DMS 273 (cell line): ENCODE measurements at regions not wholly inside any gene's neighbourhood (a gene's known extent, or its start where the extent isn't known, plus 50 kb on each side); places are given as distances from the start of the nearest gene placed in this dataset.
"Not testable (repeated sequence)": the region's sequence is repeated elsewhere in the genome, so short reads cannot be mapped to it uniquely, and the experiment has no call there.

Experiments used
- DNase-seq: peaks from one replicate; lab custom pipeline; 2025; ENCODE audit not compliant: unreplicated experiment; lab: John Stamatoyannopoulos, UW

DNA sequence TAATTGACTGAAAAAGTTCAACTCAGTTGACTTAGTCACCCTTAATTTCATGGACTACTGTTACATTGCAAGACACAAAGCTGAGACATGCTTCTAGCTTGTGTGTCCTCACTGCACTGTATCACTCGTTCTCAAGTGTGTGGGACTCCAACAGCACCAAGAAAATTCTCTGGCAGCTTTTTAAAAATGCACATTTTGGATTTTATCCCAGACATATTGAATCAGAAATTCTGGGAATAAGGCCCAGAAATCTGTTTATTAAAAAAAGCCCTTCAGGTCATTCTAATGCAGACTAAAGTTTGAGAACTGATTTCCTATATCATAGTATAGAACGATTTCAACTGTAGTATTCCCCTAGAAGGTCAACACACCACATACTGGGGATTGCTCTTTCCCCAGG lies 1485.3 kb downstream of the PCDH9 start:
- DNase-seq, result no peak

DNA sequence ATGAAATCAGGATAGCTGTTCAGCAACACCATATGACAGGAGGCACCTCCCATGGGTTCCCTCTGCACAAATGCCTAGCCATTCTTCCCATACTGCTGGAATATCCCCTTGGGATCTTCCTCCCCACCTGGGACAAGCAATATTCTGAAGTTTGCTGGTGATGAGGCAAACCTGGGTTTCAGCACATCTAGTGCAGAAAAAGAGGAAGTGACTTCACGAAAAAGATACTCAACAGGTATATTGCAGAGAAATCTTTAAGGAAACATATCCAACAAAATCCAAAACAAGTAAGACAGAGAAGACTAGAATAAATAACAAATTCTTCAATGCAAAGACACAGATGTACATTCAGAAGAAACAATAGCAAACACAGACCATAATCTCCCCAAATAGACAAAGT lies 1497.0 kb downstream of the PCDH9 start:
- no peak for DNase-seq

DNA sequence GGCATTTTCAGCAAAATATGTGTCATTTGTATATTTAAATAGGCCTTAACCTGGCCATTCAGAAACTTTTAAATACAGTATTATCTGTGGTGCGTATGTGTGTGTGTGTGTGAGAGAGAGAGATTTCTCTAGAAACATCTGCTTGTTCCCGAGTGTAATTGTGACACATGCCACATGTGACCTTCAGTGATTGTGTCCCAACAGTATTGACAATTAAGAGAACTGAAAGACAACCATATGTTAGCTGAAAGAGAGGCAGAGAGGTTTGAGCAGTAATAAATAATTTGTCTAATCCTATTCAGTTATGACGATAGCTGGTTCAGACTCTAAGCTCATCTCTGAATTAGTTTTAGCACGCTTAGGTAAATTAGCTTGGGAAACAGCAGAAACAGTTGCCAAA lies 1503.1 kb downstream of the PCDH9 start:
- no peak for DNase-seq

DNA sequence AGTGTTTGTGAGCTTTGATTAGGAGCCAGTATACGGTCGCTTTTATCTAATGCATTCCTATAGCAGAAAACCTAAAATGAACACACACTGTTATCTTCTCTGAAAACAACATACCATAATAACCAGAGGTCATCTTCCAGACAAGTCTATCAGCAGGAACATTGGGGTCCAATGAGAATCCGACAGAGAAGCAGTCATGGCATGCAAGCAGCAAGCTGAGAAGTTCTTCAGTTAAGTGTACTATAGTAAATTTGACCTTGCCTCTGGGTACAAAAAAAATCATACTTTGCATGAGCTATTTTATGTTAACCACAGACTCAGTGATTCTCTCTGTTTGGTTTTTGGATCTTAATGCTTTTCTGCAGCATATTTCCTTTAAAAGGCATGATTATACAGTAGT lies 1505.1 kb downstream of the PCDH9 start:
- DNase-seq, result no peak

DNA sequence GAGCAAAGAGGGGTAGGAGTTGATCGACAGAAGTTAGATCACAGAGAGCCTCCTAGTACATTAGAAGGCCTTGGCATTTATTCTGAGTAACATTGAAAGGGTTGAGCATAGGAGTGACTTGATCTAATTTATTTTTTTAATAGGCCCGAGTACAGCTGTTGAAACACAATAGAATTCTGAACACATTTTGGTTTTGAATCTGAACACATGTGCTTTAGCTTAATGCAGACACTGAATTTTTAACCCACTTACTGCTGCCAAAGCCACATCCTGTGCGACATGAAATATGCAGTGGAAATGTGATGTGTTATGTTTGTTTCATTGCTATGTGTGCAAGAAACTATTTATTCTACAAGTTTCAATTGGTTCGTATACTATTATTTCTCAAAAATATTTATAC lies 1505.9 kb downstream of the PCDH9 start:
- DNase-seq, result no peak

DNA sequence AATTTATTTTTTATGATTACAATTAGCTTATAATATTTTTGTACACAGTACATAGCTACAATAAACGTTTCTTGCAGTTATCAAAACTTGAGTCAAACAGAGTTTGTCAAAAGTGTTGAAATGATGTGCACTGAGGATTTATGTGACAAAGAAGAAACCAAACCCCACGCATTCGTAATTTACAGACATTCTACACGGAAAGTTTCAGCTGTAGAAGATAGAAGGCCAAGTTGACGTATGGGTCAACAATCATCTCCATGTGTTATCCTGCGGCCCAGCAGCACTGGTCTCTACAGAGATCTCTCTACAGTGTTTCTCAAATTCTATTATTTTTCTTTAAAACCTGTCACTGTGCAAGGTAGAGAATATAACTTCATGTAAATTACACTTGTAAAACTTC lies 1507.6 kb downstream of the PCDH9 start:
- DNase-seq, result no peak

DNA sequence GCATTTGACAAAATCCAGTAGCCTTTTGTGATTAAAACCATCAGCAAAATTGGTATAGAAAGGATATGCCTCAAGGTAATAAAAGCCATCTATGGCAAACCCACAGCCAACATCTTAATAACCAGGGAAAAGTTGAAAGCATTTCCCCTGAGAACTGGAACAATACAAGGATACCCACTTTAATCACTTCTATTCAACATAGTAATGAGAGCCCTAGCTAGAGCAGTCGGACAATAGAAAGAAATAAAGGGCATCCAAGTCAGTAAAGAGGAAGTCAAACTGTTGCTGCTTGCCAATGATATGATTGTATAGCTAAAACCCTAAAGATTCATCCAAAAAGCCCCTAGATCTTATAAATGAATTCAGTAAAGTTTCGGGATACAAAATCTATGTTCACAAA lies 1510.3 kb downstream of the PCDH9 start:
- DNase-seq, result no peak

DNA sequence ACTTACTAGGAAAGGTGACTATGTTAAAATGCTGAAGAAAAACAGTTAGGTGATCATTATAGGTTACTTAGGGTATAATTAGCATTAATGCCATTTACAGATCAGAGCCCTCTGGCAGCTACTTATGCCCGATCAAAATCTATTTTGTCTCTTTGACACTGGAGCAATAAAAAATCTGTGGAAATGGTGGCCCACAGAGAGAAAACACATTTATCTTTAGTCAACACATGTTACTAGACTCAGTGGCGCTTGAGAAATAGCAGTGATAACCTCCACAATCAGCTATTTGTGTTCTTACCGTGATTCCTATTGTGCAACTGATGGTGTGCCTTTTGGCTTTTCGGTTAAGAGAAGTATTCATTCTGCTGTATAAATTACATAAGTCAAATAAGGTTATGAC lies 1519.6 kb downstream of the PCDH9 start:
- no peak for DNase-seq

DNA sequence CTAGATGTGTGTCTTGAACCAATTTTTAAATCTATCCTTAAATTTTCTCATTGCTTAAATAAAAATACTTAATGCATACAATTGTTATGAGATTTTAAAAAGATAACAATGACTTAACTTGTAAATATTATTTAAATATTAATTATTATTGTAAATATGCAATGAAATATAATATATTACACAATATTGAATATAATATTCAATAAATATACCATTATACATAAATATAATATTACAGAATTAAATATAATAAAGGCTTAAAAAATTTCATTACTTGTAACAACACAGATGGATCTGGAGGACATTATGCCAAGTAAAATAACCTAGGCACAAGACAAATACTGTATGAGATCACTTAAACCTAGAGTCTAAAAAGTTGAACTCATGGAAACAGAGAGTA lies 1532.3 kb downstream of the PCDH9 start:
- no peak for DNase-seq

DNA sequence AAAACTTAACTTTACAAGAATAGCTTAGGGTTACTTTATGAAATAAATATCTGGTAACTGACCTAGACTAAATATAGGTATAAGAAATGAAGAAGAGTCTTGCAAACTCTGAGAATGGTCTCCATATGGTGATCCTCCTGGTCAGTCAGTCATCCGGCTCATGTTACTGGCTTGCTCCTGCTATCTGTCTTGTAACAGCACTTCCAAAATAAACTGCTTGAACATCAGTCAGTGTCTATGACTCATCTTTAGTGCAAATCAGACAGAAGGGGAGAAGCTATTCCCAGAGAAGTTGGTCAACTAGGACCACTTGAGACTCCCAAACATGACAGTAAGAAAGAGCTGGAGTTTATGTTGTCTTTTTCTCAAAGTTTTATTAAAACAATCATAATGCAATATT lies 1550.9 kb downstream of the PCDH9 start:
- peak; percentile 1 for DNase-seq

DNA sequence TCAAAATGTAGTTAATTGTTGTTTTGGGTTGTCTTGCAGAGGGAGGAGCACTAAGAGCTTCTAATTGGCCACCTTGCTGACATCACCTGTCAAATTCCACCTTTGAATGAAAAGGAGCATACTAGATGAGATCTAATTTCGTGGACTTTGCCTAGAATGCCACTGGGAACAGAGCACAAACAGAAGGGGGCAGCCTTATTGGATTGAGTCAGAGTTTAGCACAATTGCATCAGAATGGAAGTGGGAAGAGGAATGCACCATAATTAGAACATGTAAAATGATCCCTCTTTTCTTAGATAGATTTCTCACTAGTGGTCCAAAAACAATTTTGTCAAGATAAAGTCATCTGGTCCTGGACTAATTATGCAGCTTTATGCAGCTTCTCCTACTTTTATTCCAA lies 1552.2 kb downstream of the PCDH9 start:
- no peak for DNase-seq

DNA sequence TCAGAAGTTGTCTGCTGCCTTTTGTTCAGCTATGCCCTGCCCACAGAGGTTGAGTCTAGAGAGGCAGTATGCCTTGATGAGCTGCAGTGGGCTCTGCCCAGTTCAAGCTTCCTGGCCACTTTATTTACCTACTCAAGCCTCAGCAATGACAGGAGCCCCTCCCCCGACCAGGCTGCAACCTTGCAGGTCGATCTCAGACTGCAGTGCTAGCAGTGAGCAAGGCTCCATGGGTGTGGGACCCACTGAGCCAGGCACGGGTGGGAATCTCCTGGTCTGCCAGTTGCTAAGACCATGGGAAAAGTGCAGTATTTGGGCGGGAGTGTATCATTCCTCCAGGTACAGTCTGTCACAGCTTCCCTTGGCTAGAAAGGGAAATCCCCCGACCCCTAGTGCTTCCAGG lies 1554.8 kb downstream of the PCDH9 start:
- DNase-seq, result not testable (repeated sequence)

DNA sequence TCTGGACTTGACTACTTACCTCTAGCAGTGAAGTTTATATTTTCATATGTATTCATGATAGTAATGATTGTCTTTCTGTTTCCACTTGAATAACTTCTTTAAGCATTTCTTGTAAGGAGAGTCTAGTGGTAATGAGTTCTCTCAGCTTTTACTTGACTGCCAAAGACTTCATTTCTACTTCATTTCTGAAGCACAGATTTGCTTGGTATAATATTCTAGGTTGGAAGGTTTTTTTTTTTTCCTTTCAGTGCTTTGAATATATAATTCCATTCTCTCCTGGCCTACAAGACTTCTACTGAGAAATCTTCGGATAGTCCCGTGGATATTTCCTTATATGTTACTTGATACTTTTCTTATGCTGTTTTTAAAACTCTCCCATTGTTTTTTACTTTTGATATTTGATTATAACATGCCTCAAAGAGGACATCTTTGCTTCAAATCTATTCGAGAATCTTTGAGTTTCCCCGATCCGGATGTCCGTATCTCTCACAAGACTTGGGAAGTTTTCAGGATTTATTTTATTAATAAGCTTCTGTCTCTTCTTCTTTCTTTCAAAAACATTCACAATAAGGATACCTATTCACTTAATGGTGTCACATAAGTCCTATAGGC lies 1560.0 kb downstream of the PCDH9 start:
- DNase-seq, result no peak

DNA sequence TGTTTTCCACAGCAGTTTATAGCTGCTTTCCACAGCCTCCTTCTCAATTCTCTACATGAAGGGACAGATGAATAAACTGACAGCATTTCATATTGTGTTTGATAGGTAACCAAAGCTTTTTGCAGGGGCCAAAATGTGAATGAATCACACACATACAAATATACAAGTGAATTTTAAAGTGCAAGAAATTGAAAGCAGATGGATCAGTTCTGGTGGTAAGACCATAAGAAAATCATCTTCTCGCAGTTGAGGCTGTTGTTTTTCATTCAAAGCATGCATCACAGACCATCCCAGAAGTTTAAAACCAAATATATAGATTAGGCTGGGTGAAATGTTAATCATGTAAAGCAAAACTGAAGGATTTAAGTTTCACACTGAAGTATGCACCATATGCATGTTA lies 1569.4 kb downstream of the PCDH9 start:
- no peak for DNase-seq

DNA sequence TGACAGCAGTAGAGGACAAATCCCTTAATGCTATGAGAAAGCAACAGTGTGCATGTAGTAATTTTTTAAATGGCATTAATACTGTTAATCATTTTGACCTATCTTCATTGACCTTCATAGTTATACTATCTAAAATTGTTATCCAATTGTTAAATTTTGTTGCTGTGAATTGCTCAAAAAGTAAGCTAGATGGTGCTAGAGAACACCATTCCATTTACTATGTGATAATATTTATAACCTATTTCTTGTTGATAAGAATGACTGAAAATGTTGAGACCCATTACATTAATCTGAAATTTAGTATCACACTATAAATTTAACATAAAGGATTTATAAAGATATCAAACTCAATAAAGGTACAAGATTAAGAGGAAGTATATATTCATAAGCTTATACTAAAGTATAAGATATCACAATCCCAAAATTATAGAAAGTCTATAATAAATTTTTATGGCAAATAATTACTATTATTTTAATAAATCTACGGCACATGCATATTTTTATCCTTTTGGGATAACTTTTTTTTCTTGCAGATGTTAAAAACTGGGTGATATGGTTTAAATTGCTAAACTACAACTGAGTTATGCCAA lies 1573.3 kb downstream of the PCDH9 start:
- peak; percentile 27 for DNase-seq

DNA sequence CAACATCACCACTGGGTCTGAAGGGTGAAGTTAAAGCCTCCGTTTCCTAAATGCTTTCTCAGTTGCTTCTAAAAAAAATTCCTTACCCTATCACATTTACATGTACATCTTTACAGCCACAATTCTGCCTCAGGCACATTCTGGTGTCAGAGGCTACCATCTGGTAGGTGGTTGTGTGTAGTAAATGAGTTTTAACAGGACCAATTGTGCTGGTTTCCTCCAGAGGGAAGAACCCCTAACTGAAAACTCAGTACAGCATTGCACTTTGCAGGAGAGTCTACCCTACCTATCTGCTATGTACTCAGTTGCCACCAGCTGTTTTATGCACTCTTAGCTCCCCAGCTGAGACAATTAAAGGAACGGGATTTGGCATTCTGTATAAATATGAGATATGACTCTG lies 1576.5 kb downstream of the PCDH9 start:
- DNase-seq, result peak; percentile 47

DNA sequence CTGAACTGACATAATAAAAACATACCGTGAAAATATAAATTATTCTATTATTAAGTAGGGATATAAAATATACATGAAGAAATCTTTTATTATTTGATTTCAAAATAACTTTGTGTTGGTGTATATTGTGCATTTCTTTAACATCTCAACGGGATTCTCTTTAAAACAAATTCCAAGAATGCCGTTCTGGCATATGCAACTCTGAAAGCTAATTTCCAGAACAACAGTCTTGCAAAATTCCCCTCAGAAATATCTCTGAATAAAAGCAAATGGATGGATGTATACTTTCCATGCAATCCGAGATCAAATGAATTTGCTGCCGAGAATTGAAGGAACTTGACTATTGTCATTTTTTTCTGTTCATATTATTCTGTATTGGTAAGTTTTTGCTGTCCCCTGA lies 1579.8 kb downstream of the PCDH9 start:
- no peak for DNase-seq

DNA sequence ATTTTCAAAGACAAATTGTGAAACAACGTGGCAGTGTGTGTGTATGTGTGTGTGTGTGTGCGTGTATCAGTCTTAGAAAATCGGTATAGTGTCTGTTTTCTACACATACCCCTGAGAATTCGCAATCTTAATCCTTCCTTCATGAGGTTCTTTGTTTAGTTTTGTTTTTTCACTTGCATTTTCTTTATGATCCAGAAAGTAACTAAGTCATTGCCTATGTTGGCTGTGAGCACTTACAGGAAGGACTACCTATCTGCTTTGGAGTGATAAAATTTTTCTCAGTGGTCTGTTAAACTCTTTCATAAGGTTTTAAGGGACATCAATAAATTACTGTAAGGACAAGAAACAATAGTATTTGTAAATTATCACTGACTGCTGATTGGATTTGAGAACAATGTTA lies 1587.1 kb downstream of the PCDH9 start:
- DNase-seq, result no peak

DNA sequence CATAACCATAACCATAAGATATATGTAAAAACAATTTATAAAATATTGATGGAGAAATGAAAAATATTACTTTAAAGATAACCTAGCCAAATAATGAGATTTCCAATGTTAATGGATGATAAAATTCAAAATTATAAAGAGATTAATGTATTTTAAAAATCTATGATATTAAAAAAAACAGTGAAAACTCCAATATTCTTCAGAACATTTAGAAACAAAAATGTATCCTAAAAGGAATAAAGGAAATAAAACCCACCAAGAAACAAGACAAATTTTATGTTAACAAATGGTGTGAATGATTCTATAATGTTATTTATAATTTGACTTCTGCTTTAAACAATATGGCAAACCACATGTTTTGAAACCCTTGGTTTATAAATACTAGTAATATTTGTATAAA lies 1587.8 kb downstream of the PCDH9 start:
- DNase-seq, result no peak

DNA sequence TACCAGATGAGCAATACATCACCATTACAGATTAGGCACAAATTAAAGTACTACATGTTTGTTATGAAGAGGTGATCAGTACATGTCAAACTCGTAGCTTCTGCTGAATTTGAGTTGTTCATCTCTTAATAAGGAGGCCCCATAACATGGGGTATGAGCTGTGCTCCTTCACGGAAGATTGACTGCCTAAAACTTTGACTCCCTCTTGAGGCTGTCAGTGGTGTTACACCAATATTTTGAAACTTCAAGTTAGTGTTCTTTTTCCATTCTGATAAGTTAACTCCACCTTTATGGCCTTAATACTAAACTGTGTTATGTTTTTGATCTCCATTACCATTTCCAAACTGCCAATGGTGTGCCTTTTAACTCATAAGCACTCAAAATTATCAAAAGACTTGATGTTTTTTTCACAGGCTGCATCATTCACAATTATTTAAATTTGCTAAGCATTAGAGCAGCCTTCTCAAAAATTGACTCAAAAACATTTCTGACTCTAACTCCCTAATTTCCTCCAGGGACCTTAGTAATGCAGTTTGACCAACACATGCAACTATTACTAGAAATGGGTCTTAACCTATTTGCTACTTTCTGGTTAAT lies 1591.5 kb downstream of the PCDH9 start:
- peak; percentile 48 for DNase-seq

DNA sequence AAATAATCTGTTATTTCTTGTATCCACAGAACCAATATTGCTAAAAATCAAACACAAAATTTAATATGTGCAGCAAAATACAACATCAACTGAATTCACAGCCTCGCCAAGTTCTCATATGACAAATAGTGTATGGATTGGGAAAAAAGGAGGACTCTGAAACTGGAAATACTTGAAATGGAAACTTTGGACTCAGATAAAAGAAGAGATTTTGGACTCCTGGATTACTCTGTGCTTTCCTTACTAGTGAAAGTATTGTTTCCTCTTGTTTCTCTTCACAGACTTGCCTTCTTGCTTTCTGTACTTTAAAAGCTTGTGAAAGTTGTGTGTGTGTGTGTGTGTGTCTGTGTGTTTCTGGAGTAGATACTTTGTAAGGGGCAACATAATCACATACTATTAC lies 1596.3 kb downstream of the PCDH9 start:
- no peak for DNase-seq

DNA sequence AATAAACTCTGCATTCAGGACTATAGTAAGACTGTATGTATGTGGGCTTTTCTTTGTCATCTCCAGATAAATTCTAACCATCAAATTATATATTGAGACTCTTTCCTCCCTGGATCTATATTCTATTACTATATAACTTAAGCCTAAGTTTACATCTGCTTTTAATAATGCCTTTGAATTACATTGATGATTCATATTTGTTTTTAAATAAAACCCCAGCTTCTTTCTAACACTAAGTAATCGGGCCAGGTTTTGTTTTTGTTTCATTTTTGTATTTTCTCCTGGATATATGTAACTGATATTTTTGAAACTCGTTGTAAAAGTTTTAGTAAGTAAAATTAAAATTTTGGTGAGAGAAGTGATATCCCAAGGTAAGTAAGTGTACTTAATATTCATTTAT lies 1599.1 kb downstream of the PCDH9 start:
- no peak for DNase-seq

DNA sequence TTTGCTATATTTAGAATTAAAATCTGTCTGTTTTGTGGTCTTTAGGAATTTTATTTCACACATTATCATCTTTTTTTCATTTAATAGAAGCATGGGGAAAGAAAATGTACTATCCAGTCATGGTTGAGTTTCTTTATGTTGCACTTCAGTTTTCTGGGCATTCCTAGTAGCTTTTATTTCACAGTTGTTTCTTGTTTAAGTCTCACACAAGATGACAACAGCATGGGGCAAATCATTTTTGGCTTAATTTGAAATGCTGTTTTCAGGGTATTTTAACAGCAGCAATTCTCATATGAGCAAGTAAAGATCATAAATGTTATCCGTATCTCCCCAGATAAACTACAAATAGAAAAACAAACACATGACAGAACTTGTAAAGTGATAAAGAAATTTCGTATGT lies 1600.2 kb downstream of the PCDH9 start:
- no peak for DNase-seq
